Upper lobe of right lung (tissue), 1 donor: ENCODE measurements at regions not wholly inside any gene's neighbourhood (a gene's known extent, or its start where the extent isn't known, plus 50 kb on each side); places are given as distances from the start of the nearest gene placed in this dataset.
"Not testable (repeated sequence)": the region's sequence is repeated elsewhere in the genome, so short reads cannot be mapped to it uniquely, and the experiment has no call there.

Experiments
- ATAC-seq: fragments of 200-7000 bp; cut with Tn5 transposase; one replicate; pipeline ENCODE4 v1.9.1; 2020; ENCODE audit warnings: mild to moderate bottlenecking, moderate library complexity
- DNase-seq: peaks from one replicate; pipeline ENCODE4 v3.0.0-alpha.2; 2020
- H3K27ac ChIP-seq: fragments of 200-600 bp; one replicate; pipeline ENCODE4 v1.8.0; 2022
- H3K27me3 ChIP-seq: fragments of 200-600 bp; one replicate; pipeline ENCODE4 v1.8.0; 2022; ENCODE audit warnings: mild to moderate bottlenecking
- H3K36me3 ChIP-seq: fragments of 200-600 bp; one replicate; pipeline ENCODE4 v1.8.0; 2022
- H3K4me1 ChIP-seq: fragments of 200-600 bp; one replicate; pipeline ENCODE4 v1.8.0; 2022
- H3K4me3 ChIP-seq: fragments of 200-600 bp; one replicate; pipeline ENCODE4 v1.8.0; 2022; ENCODE audit warnings: mild to moderate bottlenecking
- H3K9me3 ChIP-seq: fragments of 200-600 bp; one replicate; pipeline ENCODE4 v1.8.0; 2022
- intact Hi-C: fragments of 100-400 bp; cut with DNase I; formaldehyde crosslinking; loops from one replicate; pipeline ENCODE4 v1.11.0; 2022
- TF ChIP-seq, protein P1 (sequence below): fragments of 200-600 bp; IDR thresholded peaks from one replicate; pipeline ENCODE4 v1.8.0; 2022; ENCODE audit warnings: antibody characterized with exemption
- donor health status: DM: no; HTN: yes; CAD: no; lungs with severe emphysema.

DNA sequence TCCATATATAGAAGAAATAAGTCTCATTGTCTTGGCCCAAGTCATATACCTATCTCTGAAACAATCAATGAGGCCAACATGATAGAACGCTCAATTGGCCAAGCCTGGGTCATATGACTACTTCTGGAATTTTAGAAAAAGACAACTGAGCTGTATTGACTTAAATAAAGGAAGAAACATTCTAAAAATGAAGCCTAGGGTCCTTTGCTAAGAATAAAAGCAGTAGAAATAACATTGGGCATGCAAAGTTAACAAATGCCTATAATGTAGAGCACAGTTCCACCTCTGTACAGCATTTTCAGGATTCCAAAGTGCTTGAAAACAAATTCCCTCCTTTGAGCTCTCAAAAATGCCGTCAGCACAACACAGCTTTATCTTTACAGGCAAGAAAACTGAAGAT, 391.8 kb downstream of the PRELID2 start:
- Histone ChIP-seq H3K4me3 (no peak overlapping the region), H3K4me1 (no peaks in the 10 kb centered on the region), H3K36me3 (no peaks in the 10 kb centered on the region), H3K27ac (no peak overlapping the region), H3K9me3 (no peaks in the 10 kb centered on the region), H3K27me3 (no peaks in the 10 kb centered on the region)
- no peak for DNase-seq
- intact Hi-C loops = no loop called here
- no peak for ATAC-seq
- TF ChIP-seq, protein P1, sequence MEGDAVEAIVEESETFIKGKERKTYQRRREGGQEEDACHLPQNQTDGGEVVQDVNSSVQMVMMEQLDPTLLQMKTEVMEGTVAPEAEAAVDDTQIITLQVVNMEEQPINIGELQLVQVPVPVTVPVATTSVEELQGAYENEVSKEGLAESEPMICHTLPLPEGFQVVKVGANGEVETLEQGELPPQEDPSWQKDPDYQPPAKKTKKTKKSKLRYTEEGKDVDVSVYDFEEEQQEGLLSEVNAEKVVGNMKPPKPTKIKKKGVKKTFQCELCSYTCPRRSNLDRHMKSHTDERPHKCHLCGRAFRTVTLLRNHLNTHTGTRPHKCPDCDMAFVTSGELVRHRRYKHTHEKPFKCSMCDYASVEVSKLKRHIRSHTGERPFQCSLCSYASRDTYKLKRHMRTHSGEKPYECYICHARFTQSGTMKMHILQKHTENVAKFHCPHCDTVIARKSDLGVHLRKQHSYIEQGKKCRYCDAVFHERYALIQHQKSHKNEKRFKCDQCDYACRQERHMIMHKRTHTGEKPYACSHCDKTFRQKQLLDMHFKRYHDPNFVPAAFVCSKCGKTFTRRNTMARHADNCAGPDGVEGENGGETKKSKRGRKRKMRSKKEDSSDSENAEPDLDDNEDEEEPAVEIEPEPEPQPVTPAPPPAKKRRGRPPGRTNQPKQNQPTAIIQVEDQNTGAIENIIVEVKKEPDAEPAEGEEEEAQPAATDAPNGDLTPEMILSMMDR = no peak

DNA sequence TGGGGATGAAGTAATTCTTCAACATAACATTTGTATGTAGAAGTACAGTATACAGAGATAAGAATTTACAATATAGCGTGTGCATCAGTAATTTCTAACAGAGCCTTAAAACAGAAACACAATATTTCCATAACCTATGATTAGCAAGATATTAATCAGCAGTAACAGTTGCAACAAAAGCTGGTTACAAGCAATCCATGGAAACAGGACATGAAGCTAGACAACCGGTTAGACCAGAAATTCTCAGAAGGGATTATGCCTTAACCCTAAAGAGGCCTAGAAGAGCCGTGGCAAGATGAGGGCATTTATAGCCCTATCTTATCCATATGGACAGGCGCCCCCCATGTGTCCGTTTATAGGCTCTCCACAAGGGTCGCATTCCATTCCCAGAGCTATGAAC, 392.5 kb downstream of the PRELID2 start:
- H3K27ac ChIP-seq, H3K9me3 ChIP-seq, H3K36me3 ChIP-seq, ATAC-seq, H3K27me3 ChIP-seq, H3K4me3 ChIP-seq, H3K4me1 ChIP-seq, DNase-seq, intact Hi-C loops: not testable (repeated sequence)

DNA sequence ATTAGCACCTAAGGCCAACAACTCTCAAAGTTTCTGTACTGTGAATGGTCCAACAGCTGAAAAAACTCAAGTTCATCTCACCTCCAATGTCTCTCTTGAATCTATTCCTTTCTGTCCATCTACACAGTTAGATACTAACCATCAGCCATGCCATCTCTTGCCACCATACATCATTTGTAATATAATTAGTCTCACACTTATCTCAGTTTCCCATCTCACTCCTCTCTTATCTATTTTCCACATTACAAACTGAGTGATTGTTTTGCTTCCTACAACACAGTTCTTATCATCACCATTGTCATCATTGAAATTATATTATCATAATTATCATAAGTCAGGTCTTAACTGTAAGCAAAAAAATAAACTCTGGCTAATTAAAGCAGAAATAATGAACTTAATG, 393.9 kb downstream of the PRELID2 start:
- ATAC-seq (no peak), DNase-seq (no peak)
- no peaks in the 10 kb centered on the region for H3K27me3 ChIP-seq
- H3K4me3 ChIP-seq = no peak overlapping the region
- intact Hi-C loops = no loop called here
- no peaks in the 10 kb centered on the region for H3K9me3 ChIP-seq
- no peaks in the 10 kb centered on the region for H3K36me3 ChIP-seq
- H3K4me1 ChIP-seq = no peaks in the 10 kb centered on the region
- no peak overlapping the region for H3K27ac ChIP-seq
- TF ChIP-seq, protein P1 = no peak

DNA sequence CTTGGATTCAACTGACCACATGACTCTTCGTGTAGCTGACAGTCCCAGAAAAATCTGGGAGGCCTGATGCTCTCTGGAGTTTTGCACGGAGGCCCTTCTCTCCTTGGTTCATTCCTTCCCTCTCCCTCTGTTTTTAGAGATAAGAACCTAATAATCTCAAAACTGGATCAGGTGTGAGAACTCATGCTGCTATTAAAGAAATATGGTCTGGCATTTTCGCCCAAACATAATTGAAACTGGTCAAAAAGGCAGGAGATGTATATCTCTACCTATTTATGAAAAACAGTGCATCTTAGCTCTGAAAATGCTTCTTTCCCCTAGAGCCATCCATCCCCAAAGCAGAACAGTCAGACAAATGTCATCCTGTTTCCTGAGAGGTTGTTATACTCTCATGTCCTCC, 397.5 kb downstream of the PRELID2 start:
- H3K9me3 ChIP-seq = no peaks in the 10 kb centered on the region
- H3K4me3 ChIP-seq = no peak overlapping the region
- H3K27ac ChIP-seq = no peak overlapping the region
- DNase-seq = no peak
- TF ChIP-seq, protein P1 = no peak
- no peak for ATAC-seq
- intact Hi-C loops = no loop called here
- no peaks in the 10 kb centered on the region for H3K27me3 ChIP-seq
- H3K36me3 ChIP-seq = no peaks in the 10 kb centered on the region
- no peaks in the 10 kb centered on the region for H3K4me1 ChIP-seq

DNA sequence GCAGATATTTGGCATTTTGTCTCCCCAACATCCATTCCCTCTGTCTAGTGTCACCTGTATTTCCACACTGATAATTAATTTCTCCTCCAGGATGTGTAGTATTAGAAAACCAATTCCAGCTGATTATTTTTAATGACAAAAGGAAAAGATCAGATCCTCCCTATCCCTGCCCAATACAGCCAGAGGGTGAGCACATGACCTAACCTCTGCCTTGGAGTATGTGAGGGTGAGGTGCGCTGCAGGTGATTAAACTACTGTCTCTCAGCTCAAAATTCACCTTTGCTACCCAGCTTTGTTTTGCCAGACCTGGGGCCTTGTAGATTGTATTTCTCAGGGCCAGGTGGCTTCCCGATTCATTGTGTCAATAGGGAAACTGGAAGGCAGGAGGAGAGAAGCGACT, 402.1 kb downstream of the PRELID2 start:
- H3K27ac ChIP-seq = no peak overlapping the region
- H3K4me3 ChIP-seq = no peak overlapping the region
- ATAC-seq (no peak), DNase-seq (no peak)
- no peaks in the 10 kb centered on the region for H3K36me3 ChIP-seq
- intact Hi-C loops = no loop called here
- H3K4me1 ChIP-seq = no peaks in the 10 kb centered on the region
- no peaks in the 10 kb centered on the region for H3K27me3 ChIP-seq
- H3K9me3 ChIP-seq = no peaks in the 10 kb centered on the region
- TF ChIP-seq, protein P1 = no peak

DNA sequence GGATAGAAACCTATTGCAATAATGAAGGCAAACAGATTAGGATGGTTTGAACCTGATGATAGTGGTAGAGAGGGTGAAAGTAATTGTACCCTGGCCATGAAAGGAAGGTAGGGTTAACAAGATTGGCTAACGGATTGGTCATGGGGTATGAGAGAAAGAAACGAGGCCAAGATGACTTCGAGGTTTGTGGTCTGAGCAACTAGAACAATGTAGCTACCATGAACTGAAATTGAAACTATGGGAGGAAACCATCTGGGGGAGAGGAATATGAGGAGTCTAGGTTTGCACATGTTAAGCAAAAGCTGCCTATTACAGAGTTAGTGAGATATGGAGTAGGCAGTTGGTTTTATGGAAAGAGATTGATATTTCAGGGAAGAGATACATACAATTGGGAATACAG, 406.0 kb downstream of the PRELID2 start:
- no peaks in the 10 kb centered on the region for H3K4me1 ChIP-seq
- DNase-seq = no peak
- H3K9me3 ChIP-seq = no peaks in the 10 kb centered on the region
- TF ChIP-seq, protein P1 = no peak
- no peak overlapping the region for H3K4me3 ChIP-seq
- intact Hi-C loops = no loop called here
- no peaks in the 10 kb centered on the region for H3K36me3 ChIP-seq
- H3K27me3 ChIP-seq = no peaks in the 10 kb centered on the region
- ATAC-seq = no peak
- no peak overlapping the region for H3K27ac ChIP-seq
